HG03575 (cell line): ENCODE measurements at regions not wholly inside any gene's neighbourhood (a gene's known extent, or its start where the extent isn't known, plus 50 kb on each side); places are given as distances from the start of the nearest gene placed in this dataset.

Source experiments
- ATAC-seq: cut with Tn5 transposase; IDR thresholded peaks from one replicate; pipeline ENCODE4 v1.9.1; 2021; ENCODE audit not compliant: unreplicated experiment, insufficient number of reproducible peaks, low FRiP score; ENCODE audit errors: extremely low read depth

DNA sequence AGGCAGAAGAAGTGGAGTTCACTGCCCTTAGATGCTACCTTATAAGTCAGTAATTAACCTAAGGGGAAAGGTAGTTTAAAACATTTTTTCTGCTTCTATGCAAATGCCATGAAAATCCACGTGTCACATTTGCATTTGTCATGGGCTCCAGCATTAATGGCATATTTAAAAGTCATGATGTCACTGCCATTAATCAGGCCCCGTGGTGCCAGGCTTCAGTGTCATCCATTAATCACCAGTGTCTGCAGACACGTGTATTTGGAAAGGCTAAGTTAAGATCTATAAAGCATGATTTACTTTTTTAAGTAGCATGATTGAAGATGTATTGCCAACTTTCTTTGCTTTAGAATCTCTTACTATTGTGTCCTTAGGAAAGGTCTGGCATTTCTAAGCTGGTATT is 857.8 kb downstream of the TUSC7 start:
- ATAC-seq, result no peak

DNA sequence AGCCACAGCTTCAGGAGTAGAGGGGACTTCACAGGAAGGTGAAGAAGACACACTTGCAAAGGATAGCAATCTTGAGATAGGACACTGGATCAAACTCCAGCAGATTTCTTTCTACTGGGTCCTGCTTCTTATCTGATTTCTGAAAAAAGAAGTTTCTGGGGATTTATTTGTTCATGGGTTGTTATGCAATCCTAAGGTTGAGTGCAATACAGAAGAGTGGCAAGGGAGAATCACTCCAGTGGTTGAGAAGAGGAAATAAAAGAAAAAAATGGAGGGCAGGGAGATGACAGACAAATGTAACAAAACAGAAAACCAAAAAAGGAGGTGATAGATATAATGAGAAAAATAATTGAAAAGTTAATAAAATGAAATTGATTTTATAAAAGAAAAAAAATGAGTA is 858.3 kb downstream of the TUSC7 start:
- no peak for ATAC-seq

DNA sequence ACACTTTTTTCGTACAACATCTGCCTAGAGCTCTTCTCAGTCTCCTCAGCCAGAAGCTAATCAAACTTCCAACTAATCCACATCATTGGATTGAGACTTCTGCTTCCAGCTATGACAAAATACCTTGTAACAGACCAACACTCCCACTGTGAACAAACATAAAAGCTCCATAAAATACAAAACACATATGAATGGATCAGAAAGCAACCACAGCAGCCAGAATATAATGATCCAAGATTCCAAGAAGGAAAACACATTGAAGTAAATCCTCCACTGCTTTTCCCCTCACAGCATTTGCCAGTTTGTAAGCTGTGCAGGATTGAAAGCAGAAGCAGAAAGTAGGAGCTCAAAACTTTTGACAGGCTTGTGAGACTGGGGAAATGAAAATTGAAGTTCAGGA is 863.2 kb downstream of the TUSC7 start:
- ATAC-seq, result no peak

DNA sequence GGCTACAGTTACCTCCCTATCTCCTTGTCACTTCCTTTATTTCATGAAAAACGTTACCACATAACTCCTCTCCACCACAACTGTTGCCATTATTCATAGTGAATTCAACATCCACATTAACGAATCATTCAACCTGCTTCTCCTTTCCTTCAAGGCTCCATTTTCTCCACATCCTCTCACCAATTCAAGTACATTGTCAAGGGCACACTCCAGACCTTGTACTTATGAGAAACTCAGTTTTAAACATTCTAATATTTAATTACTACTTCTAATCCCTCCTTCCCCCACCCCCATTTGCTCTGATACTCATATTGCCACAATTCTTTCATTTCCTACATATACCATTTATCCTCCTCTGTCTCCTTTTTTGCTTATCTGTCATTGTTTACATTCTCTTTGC is 871.2 kb downstream of the TUSC7 start:
- ATAC-seq, result no peak

DNA sequence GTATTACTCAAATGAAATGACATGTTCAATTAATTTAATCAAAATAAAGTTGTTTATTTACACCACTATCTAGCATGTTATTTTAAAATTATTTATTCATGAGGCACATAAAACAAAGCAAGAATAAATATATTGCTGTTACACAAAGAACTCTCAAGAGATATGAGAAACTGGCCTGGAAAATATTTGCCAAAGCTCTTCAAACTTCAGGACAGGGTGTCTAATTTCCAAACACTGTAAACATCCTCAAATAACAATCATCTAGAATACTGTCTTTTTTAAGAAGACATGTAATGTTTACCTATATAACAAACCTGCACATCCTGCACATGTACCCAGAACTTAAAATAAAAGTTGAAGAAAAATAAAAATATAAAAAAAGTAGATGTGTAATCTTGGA is 876.6 kb downstream of the TUSC7 start:
- ATAC-seq, result no peak

DNA sequence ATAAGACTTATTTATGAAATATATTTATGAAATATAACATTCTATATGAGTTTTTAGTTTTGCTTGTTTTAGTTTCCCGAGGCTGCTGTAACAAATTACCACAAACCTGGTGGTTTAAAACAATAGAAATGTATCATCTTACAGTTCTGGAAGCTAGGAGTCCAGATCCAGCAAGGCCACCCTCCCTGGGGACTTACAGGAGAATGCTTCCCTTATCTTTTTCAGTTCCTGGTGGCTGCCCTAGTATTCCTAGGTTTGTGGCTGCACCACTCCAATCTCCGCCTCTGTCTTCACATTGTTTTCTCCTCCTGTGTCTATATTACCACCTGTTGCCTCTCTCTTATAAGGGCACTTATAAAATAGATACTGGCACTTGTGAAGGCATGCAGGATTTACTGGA is 877.8 kb downstream of the TUSC7 start:
- no peak for ATAC-seq

DNA sequence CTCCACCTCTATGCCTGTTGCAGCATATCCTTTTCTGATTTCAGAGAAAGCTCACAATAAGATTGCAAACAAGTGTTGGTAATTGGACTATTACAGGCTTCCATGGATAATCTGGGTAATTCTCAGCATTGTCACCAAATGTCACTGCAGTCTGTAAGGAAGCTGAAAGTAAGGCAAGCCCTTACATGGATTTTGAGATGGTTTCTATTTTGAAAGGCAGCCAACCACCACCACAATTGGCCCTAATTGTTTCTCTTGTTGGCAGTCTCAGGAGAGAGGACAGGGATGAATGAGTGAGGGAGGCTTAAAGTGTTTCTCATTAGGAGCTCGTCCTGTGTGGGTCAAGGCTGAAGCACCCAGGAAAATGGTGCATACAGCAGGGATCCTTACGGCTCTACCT is 879.9 kb downstream of the TUSC7 start:
- ATAC-seq, result no peak

DNA sequence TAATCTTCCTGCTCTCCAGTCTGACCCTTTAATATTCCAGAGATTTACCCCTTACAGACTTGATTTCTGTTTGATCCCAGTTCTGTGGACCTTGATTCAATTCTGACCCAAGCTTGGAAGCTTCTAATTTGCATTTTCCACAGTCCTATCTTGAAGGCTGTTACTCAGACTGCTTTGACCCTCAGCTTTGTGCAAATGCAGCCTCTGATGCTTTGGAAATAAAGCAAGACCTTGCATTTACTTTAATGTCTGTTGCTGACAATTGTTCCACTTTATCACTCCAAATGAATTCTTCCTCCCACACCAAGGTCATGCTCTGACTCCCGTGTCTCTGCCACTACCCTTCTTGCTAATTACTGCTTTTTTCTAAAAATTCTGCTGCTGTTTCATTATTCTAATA is 886.0 kb downstream of the TUSC7 start:
- no peak for ATAC-seq

DNA sequence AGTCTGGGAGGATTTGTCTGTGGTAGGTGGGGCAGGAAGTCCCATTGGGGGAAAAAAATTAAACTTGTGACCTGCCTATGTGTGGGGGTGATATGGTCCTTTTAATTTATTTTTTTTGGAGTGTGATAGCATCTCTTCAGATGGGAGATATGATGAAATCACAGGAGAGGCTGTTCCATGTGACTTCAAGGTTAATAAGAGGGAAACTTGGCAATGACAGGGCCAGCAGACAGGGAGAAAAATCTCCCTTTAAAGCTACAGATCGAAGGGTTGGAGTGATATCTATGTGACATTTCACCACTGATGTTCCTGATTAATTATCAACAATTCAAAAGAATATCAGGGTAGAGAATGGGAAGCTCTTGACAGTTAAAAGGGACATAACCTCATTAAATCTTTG is 886.9 kb downstream of the TUSC7 start:
- no peak for ATAC-seq

DNA sequence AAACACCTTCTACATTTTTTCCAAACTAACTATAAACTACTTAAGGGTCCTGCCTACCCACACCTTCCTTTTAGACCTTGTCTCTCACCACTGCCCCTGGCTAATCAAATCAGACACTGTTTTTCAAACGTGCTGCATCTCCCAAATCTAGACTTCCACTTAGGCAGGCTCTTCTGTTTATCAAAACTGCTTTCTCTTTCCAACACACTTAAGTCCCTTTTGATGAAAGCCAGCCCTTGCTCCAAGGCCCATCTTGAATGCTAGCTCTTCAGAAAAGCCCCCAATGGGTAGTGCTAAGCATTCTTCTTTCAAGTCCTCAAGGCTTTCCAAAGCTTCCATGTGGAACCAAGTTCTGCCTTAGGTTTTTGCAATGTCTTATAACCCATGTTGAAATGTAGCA is 888.3 kb downstream of the TUSC7 start:
- no peak for ATAC-seq

DNA sequence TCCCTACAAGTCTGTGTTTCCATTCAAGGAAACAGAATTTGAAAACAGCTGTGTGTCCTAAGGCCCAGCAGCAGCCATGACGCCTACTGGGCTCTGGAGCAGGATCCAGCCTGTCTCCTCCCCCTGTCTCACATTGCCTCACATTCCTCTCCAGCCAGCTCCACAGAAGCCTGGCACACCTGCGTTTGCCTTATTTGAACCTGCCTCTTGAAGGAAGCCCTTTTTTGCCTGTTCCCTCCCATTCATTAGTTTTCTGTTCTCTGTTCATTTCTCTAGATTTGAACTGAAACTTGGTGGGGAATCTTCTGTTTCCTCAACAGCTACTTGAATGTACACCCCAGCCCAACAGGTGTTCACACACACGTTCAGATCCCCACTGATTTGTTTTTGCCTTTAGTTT is 890.5 kb downstream of the TUSC7 start:
- ATAC-seq, result no peak

DNA sequence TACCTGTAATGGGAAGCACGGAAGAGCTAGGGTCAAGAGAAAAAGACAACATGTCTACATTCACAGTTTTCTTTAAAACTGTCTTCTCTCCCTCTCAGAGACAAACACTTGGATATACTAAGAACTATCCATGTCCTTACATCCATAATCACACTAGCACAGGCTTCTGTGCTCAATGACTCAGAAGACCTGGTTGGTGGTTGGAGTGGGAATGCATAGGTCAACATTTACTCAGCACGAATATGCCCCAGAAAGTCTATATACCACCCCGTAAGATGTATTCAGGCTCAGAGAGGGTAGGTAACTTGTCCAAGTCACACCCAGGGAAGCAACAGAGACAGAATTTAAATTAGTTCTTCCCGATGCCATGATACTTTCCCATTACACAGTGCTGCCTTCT is 891.1 kb downstream of the TUSC7 start:
- ATAC-seq, result no peak

DNA sequence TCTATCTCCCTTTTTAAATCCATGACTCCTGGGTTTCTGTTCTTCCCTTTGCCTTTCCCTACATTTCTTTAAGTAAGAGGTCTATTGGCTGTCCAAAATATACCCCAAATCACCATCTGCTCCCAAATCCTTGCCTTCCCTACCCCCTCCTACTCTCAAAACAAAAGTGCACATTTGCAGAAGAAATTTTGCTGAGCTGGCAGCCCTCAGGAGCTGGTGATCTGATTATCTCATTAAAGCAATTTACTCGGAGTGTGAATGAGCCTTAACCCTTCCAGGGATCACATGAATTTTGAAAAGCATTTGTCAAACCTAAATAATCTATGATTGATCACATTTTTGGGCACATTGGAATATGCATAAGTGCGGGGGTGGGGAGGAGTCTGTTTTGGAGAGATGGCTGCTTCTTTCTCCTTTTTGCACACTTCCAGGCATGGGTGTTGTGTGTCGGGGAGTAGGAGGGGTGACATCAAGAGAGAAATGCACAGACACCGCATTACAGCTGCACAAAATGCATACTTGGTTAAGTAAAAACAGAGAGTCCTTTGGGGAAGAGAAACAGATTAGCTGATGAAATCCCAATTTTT is 892.6 kb downstream of the TUSC7 start:
- no peak for ATAC-seq

DNA sequence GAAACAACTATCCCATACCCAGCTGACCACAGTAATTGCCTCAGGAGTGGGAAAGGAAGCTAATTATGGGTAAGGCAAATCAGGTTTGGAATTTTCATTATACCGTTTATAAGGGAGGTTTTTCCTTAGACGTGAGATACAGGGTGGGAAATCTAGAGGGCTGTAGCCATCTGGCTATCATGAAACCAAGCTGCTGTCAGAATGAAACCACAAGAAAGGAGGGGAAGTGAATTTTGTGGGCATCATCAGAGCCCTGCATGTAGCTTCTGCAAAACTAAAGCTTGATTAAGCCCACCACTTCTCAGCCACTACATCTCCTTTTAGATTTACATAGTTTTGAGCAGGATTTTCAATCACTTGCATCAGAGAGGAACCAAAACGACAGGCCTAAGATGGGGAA is 893.5 kb downstream of the TUSC7 start:
- no peak for ATAC-seq

DNA sequence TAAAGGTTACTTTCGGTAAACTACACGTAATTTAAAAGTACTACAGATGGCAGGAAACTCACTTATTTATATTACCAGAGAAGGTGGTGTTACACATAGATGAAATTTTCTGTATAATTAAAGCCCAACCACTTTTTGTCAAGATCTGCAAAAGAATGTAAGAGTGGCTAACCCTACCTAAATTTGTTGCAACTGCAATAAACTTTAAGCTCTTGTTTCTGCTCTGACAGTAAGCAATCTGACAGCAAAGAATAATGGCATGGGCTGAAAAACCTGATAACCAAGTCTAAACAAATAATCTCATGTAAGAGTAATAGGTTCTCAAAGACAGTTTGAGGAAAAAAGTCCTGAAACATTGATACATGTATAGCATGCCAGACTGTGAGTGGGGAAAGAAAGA is 897.3 kb downstream of the TUSC7 start:
- no peak for ATAC-seq

DNA sequence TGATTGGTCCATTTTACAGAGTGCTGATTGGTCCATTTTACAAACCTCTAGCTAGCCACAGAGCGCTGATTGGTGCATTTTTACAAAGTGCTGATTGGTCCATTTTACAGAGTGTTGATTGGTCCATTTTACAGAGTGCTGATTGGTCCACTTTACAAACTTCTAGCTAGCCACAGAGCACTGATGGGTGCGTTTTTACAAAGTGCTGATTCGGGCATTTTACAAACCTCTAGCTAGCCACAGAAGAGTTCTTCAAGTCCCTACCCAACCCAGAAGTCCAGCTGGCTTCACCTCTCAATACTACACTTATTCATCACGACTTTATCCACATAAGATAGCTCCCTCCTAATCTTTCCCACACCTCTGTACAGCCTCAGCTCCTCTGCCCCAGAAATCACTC is 899.8 kb downstream of the TUSC7 start:
- ATAC-seq, result no peak

DNA sequence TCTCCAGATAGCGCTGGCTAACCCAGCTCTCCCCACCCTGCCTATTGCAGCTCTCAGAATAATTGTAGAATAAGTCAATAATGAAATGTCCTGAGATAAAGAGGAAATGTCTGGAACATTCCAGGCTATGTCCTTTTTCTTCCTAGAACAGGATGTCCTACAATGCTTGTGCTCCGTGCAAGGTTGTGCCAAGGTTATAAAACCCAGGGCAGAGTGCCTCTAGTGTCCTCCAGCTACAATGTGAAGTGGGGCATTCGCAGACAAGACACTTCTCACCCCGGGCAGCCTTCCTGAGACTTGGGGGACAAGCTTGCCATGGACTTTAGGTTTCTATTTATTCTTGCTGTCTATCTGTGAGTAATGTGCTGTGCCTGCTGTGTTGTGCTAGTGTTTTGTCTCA is 900.6 kb downstream of the TUSC7 start:
- no peak for ATAC-seq

DNA sequence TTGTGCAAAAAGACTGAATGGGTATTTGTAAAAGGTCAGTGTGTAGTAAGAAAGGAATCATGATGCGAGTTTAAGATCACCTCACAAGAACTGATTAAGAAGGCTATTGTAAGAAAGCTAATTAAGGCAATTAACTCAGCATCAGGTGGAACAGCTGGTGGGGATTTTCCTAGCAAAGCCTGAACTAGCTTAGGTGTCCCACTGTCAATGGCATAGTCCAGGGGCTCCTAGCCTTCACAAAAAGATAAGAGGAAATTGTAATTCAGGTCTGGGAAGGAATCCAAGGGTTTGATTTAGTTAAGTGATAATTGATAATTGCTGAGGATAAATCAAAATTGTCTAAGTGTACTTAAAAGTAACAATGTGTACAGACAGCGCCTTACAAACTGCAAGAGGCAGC is 901.6 kb downstream of the TUSC7 start:
- no peak for ATAC-seq

DNA sequence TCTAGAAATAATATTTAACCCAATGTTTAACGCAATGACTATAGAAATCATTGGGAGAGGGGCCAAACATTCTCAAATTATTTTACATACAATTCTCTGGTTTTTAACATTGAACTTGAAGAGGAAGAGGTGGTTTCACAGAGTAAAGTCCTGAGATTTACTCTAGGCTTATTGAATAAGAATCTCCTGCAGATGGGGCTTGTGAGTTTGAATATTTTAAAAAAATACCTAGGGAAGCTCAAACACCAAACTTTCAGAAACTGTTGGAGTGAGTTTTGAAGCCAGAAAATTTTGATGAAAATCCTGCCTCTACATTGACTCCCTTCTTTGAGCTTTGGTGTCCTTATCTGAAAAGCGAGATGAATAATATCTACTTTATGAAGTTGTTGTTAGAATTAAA is 906.6 kb downstream of the TUSC7 start:
- ATAC-seq, result no peak

DNA sequence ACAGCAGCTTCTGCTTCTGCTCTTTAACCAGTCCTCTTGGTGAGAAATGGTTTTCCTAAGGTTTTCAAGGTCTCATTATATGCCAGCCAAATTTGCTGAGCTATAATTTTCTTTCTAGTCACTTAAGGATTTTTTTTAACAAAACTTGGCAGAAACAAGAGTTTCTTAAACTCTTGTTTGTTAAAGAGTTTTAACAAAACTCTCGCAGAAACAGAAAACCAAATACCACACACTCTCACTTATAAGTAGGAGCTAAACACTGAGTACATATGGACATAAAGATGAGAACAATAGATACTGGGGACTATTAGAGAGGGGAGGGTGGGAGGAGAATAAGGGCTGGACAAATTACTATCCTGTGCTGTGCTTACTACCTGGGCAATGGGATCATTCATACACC is 908.3 kb downstream of the TUSC7 start:
- no peak for ATAC-seq

DNA sequence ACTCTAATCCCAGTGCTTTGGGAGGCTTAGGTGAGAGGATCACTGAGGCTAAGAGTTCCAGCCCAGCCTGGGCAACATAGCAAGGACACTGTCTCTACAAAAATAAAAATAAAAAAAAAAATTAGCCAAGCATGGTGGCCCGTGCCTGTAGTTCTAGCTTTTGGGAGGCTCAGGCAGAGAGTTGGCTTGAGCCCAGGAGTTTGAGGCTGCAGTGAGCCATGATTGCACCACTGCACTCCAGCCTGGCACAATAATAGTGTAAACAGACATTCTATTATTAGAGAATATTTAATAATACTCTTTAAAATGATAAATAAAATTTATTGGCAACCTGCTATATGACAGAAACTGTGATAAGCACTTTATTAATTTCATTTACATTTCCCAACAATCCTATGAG is 908.9 kb downstream of the TUSC7 start:
- no peak for ATAC-seq

DNA sequence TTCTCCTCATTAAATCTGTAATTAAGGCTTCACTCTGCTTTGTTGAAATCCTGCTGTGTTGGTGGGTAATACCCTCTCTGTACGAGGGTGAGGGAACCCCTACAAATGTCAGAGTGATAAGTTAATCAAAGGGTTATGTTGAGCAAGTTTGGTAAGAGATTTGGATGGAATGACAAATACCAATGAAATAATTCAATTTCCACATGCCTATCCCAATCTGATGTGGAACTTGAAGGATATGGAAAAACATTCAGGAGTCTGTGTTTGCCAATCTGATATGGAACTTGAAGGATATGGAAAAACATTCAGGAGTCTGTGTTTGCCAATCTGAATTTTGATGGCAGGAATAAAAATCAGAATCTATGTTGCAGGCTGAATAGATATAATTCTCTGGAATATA is 910.2 kb downstream of the TUSC7 start:
- no peak for ATAC-seq
